Immature natural killer cell (primary cell): ENCODE measurements at regions not wholly inside any gene's neighbourhood (a gene's known extent, or its start where the extent isn't known, plus 50 kb on each side); places are given as distances from the start of the nearest gene placed in this dataset.

Experiments used
- DNase-seq, 3 donors: peaks; one replicate each; pipeline ENCODE4 v3.0.0; 2022; ENCODE audit warnings: mixed read lengths in 1 of 3
- H3K27ac Mint-ChIP-seq, 6 donors: one replicate each; pipeline ENCODE4 v1.8.0; 2020; ENCODE audit warnings: mixed read lengths in 6 of 6, mild to moderate bottlenecking in 5 of 6, inconsistent platforms in 4 of 6, moderate library complexity in 3 of 6
- H3K27me3 Mint-ChIP-seq, 3 donors: one replicate each; pipeline ENCODE4 v1.8.0; 2020 to 2021; ENCODE audit warnings: low read depth in 3 of 3, mild to moderate bottlenecking in 3 of 3, mixed read lengths in 3 of 3, moderate library complexity in 3 of 3, inconsistent platforms in 1 of 3
- H3K36me3 Mint-ChIP-seq, 3 donors: one replicate each; pipeline ENCODE4 v1.8.0; 2020; ENCODE audit warnings: mixed read lengths in 3 of 3, inconsistent platforms in 2 of 3, mild to moderate bottlenecking in 2 of 3
- H3K4me1 Mint-ChIP-seq, 2 donors: one replicate each; pipeline ENCODE4 v1.8.0; 2020; ENCODE audit warnings: inconsistent platforms in 2 of 2, mild to moderate bottlenecking in 2 of 2, mixed read lengths in 2 of 2, moderate library complexity in 1 of 2
- H3K4me3 Mint-ChIP-seq, 5 donors: one replicate each; pipeline ENCODE4 v1.8.0; 2020; ENCODE audit warnings: mild to moderate bottlenecking in 5 of 5, mixed read lengths in 5 of 5, inconsistent platforms in 3 of 5, moderate library complexity in 3 of 5
- H3K9me3 Mint-ChIP-seq, 6 donors: one replicate each; pipeline ENCODE4 v1.8.0; 2020; ENCODE audit warnings: mild to moderate bottlenecking in 6 of 6, mixed read lengths in 6 of 6, inconsistent platforms in 4 of 6, moderate library complexity in 3 of 6

GRCh38 chr21:35617491-35617890 is 442.8 kb downstream of the SETD4 start:
- H3K4me3 Mint-ChIP-seq, result no peak overlapping the region
- peaks cover 2 to 8% (median 3%) of the 10 kb centered on the region in 3 donors for H3K27me3 Mint-ChIP-seq

GRCh38 chr21:35616090-35616489 is 444.2 kb downstream of the SETD4 start:
- Mint-ChIP-seq H3K36me3 (no peaks in the 10 kb centered on the region), H3K9me3 (no peaks in the 10 kb centered on the region), H3K4me3 (no peak overlapping the region), H3K4me1 (peaks cover 6 to 8% of the 10 kb centered on the region in 2 donors), H3K27me3 (peaks cover 2 to 8% (median 3%) of the 10 kb centered on the region in 3 donors), H3K27ac (no peak overlapping the region)
- DNase-seq, result no peak

More at GRCh38 chr21:35617491-35617890, 442.8 kb downstream of the SETD4 start:
- no peak for DNase-seq
- Mint-ChIP-seq H3K36me3 (no peaks in the 10 kb centered on the region), H3K9me3 (no peaks in the 10 kb centered on the region), H3K4me1 (peaks cover 6 to 8% of the 10 kb centered on the region in 2 donors), H3K27ac (no peak overlapping the region)

- Mint-ChIP-seq H3K36me3 (no peaks in the 10 kb centered on the region), H3K4me3 (no peak overlapping the region), H3K9me3 (no peaks in the 10 kb centered on the region), H3K4me1 (peaks cover 6 to 8% of the 10 kb centered on the region in 2 donors), H3K27ac (no peak overlapping the region), H3K27me3 (peaks cover 2 to 8% (median 3%) of the 10 kb centered on the region in 3 donors)
- no peak for DNase-seq
These were observed 445.0 kb downstream of the SETD4 start for GRCh38 chr21:35615325-35615724.

- Mint-ChIP-seq H3K4me3 (no peak overlapping the region), H3K36me3 (no peaks in the 10 kb centered on the region), H3K4me1 (peaks cover 6 to 8% of the 10 kb centered on the region in 2 donors), H3K27ac (no peak overlapping the region), H3K27me3 (peaks cover 2 to 12% (median 3%) of the 10 kb centered on the region in 3 donors), H3K9me3 (no peaks in the 10 kb centered on the region)
- DNase-seq, result no peak
These were observed 445.9 kb downstream of the SETD4 start for GRCh38 chr21:35614396-35614921.

GRCh38 chr21:35611708-35612132 is 448.6 kb downstream of the SETD4 start:
- Mint-ChIP-seq H3K27me3 (peaks cover 2 to 11% (median 3%) of the 10 kb centered on the region in 3 donors), H3K36me3 (no peaks in the 10 kb centered on the region), H3K4me1 (peaks cover 6 to 8% of the 10 kb centered on the region in 2 donors), H3K4me3 (no peak overlapping the region), H3K27ac (no peak overlapping the region), H3K9me3 (peaks cover 0 to 2% (median 0%) of the 10 kb centered on the region in 6 donors)
- no peak for DNase-seq

GRCh38 chr21:35609263-35609662 is 451.1 kb downstream of the SETD4 start:
- peaks cover 0 to 2% (median 0%) of the 10 kb centered on the region in 6 donors for H3K9me3 Mint-ChIP-seq
- peaks cover 0 to 9% (median 3%) of the 10 kb centered on the region in 3 donors for H3K27me3 Mint-ChIP-seq
- DNase-seq, result no peak
- peaks cover 4 to 5% of the 10 kb centered on the region in 2 donors for H3K4me1 Mint-ChIP-seq
- H3K36me3 Mint-ChIP-seq, result no peaks in the 10 kb centered on the region
- no peak overlapping the region for H3K4me3 Mint-ChIP-seq
- no peak overlapping the region for H3K27ac Mint-ChIP-seq

- no peaks in the 10 kb centered on the region for H3K4me1 Mint-ChIP-seq
- H3K27me3 Mint-ChIP-seq, result peaks cover 0 to 9% (median 6%) of the 10 kb centered on the region in 3 donors
- H3K4me3 Mint-ChIP-seq, result no peak overlapping the region
- H3K9me3 Mint-ChIP-seq, result peaks cover 0 to 2% (median 0%) of the 10 kb centered on the region in 6 donors
- no peak for DNase-seq
- no peaks in the 10 kb centered on the region for H3K36me3 Mint-ChIP-seq
- no peak overlapping the region for H3K27ac Mint-ChIP-seq
These were observed 452.9 kb downstream of the SETD4 start for GRCh38 chr21:35607406-35607805.

GRCh38 chr21:35606578-35606977 is 453.7 kb downstream of the SETD4 start:
- peaks cover 0 to 2% (median 0%) of the 10 kb centered on the region in 6 donors for H3K9me3 Mint-ChIP-seq
- no peak overlapping the region for H3K4me3 Mint-ChIP-seq
- DNase-seq, result no peak
- H3K27me3 Mint-ChIP-seq, result peaks cover 0 to 14% (median 6%) of the 10 kb centered on the region in 3 donors
- H3K4me1 Mint-ChIP-seq, result no peaks in the 10 kb centered on the region
- H3K27ac Mint-ChIP-seq, result no peak overlapping the region
- no peaks in the 10 kb centered on the region for H3K36me3 Mint-ChIP-seq

GRCh38 chr21:35606146-35606545 is 454.2 kb downstream of the SETD4 start:
- Mint-ChIP-seq H3K36me3 (no peaks in the 10 kb centered on the region), H3K27ac (no peak overlapping the region), H3K4me1 (no peaks in the 10 kb centered on the region), H3K9me3 (peaks cover 0 to 2% (median 0%) of the 10 kb centered on the region in 6 donors), H3K27me3 (peaks cover 0 to 14% (median 6%) of the 10 kb centered on the region in 3 donors), H3K4me3 (no peak overlapping the region)
- no peak for DNase-seq

GRCh38 chr21:35603494-35603893 is 456.8 kb downstream of the SETD4 start:
- H3K36me3 Mint-ChIP-seq, result no peaks in the 10 kb centered on the region
- H3K27ac Mint-ChIP-seq, result no peak overlapping the region
- H3K4me1 Mint-ChIP-seq, result no peaks in the 10 kb centered on the region
- no peak overlapping the region for H3K4me3 Mint-ChIP-seq
- peaks cover 0 to 2% (median 0%) of the 10 kb centered on the region in 6 donors for H3K9me3 Mint-ChIP-seq
- H3K27me3 Mint-ChIP-seq, result peaks cover 0 to 6% (median 3%) of the 10 kb centered on the region in 3 donors
- DNase-seq, result no peak

GRCh38 chr21:35602811-35603362 is 457.4 kb downstream of the SETD4 start:
- no peak overlapping the region for H3K27ac Mint-ChIP-seq
- H3K4me1 Mint-ChIP-seq, result no peaks in the 10 kb centered on the region
- no peaks in the 10 kb centered on the region for H3K36me3 Mint-ChIP-seq
- peaks cover 0 to 2% (median 0%) of the 10 kb centered on the region in 6 donors for H3K9me3 Mint-ChIP-seq
- no peak overlapping the region for H3K4me3 Mint-ChIP-seq
- H3K27me3 Mint-ChIP-seq, result peaks cover 0 to 6% (median 4%) of the 10 kb centered on the region in 3 donors
- no peak for DNase-seq

- Mint-ChIP-seq H3K36me3 (no peaks in the 10 kb centered on the region), H3K27me3 (peaks cover 0 to 4% (median 4%) of the 10 kb centered on the region in 3 donors), H3K27ac (no peak overlapping the region), H3K4me1 (no peaks in the 10 kb centered on the region), H3K9me3 (no peaks in the 10 kb centered on the region), H3K4me3 (no peak overlapping the region)
- DNase-seq, result no peak
These were observed 459.1 kb downstream of the SETD4 start for GRCh38 chr21:35601211-35601610.

GRCh38 chr21:35599164-35599563 is 461.2 kb downstream of the SETD4 start:
- no peak for DNase-seq
- Mint-ChIP-seq H3K9me3 (no peaks in the 10 kb centered on the region), H3K27me3 (peaks cover 2 to 9% (median 4%) of the 10 kb centered on the region in 3 donors), H3K4me3 (no peak overlapping the region), H3K36me3 (no peaks in the 10 kb centered on the region), H3K27ac (no peak overlapping the region), H3K4me1 (no peaks in the 10 kb centered on the region)

- Mint-ChIP-seq H3K9me3 (no peaks in the 10 kb centered on the region), H3K27me3 (peaks cover 2 to 10% (median 4%) of the 10 kb centered on the region in 3 donors), H3K36me3 (no peaks in the 10 kb centered on the region), H3K4me3 (no peak overlapping the region), H3K27ac (no peak overlapping the region), H3K4me1 (no peaks in the 10 kb centered on the region)
- no peak for DNase-seq
These were observed 462.5 kb downstream of the SETD4 start for GRCh38 chr21:35597750-35598339.
